Spleen (tissue), 11 donors: ENCODE measurements at regions not wholly inside any gene's neighbourhood (a gene's known extent, or its start where the extent isn't known, plus 50 kb on each side); places are given as distances from the start of the nearest gene placed in this dataset.

Experiments used
- DNase-seq: peaks from one replicate; pipeline ENCODE4 v3.0.0-alpha.2; 2020
- H3K27ac ChIP-seq, 8 donors: fragments of 200-600 bp; sonication (generic) in 7 of 8; 1 replicate in 4 of 8; 2 replicates in 4 of 8; pipeline versions ENCODE4 v1.5.0 to v1.8.0; 2016 to 2021; ENCODE audit warnings: inconsistent platforms in 4 of 8, mild to moderate bottlenecking in 4 of 8, moderate library complexity in 1 of 8
- H3K27me3 ChIP-seq, 7 donors: fragments of 200-600 bp; sonication (generic) in 6 of 7; replicated peaks in 1 of 7; 1 replicate in 4 of 7; 2 replicates in 3 of 7; pipeline versions ENCODE4 v1.5.0 to v1.8.0; 2016 to 2021; ENCODE audit warnings: inconsistent platforms in 3 of 7, mild to moderate bottlenecking in 1 of 7
- H3K36me3 ChIP-seq, 6 donors: fragments of 200-600 bp; sonication (generic) in 5 of 6; 1 replicate in 4 of 6; 2 replicates in 2 of 6; pipeline versions ENCODE4 v1.5.0 to v1.8.0; 2016 to 2021; ENCODE audit warnings: inconsistent platforms in 2 of 6
- H3K4me1 ChIP-seq, 6 donors: fragments of 200-600 bp; sonication (generic) in 5 of 6; 1 replicate in 3 of 6; 2 replicates in 3 of 6; pipeline versions ENCODE4 v1.5.0 to v1.8.0; 2016 to 2021; ENCODE audit warnings: inconsistent platforms in 3 of 6
- H3K4me3 ChIP-seq, 8 donors: fragments of 200-600 bp; sonication (generic) in 7 of 8; 1 replicate in 4 of 8; 2 replicates in 4 of 8; pipeline versions ENCODE4 v1.5.0 to v1.8.0; 2016 to 2021; ENCODE audit warnings: inconsistent platforms in 4 of 8, mild to moderate bottlenecking in 4 of 8, moderate library complexity in 2 of 8
- H3K9me3 ChIP-seq, 8 donors: fragments of 200-600 bp; sonication (generic) in 7 of 8; 1 replicate in 4 of 8; 2 replicates in 4 of 8; pipeline versions ENCODE4 v1.5.0 to v1.8.0; 2016 to 2021; ENCODE audit warnings: inconsistent platforms in 4 of 8
- CTCF ChIP-seq, 11 experiments: fragments of 200-600 bp in 7 of 11; fragments of 450-650 bp in 4 of 11; sonication (generic) in 4 of 11; IDR thresholded peaks in 8 of 11; conservative IDR thresholded peaks in 3 of 11; 1 replicate in 7 of 11; 2 replicates in 4 of 11; pipeline versions ENCODE4 v1.4.0 to v1.8.0; 2016 to 2021; ENCODE audit warnings: antibody characterized with exemption in 11 of 11, inconsistent platforms in 4 of 11, mild to moderate bottlenecking in 1 of 11
- POLR2A ChIP-seq, 3 donors: fragments of 450-650 bp; IDR thresholded peaks; one replicate each; pipeline ENCODE4 v1.5.1; 2017; ENCODE audit warnings: antibody characterized with exemption in 3 of 3, mild to moderate bottlenecking in 1 of 3
- POLR2AphosphoS5 ChIP-seq, 3 donors: sonication (generic); formaldehyde crosslinking; IDR thresholded peaks; one replicate each; pipeline ENCODE4 v1.5.1; 2017; ENCODE audit warnings: antibody characterized with exemption in 3 of 3
- WGBS, 5 donors: extraction: QIAGEN DNeasy Blood & Tissue Kit in 3 of 5; methylation state at CpG; one replicate each; pipeline versions ENCODE4 v1.1.5 to v1.1.7; 2013 to 2018; 5-methylcytosine and 5-hydroxymethylcytosine counted together
- intact Hi-C: fragments of 100-400 bp; cut with DNase I; formaldehyde crosslinking; loops from one replicate; pipeline ENCODE4 v1.15.0; 2023; ENCODE audit warnings: low total_unique reads
- donor health status: healthy with polysubstance abuse.
- donor health status: DM: no; HTN: no; CAD: no; lungs with moderate emphysema.
- donor health status: DM: no; HTN: no; CAD: no.
- donor health status: Bipolar disorder and iron deficiency.
- donor health status: healthy.
- donor health status: DM: no; HTN: no; CAD: no.
- donor health status: DM: yes; HTN: yes; CAD: no.

GRCh38 chr16:63530208-63530607 lies 1494.0 kb upstream of the CDH8 start:
- intact Hi-C loops = no loop called here
- Histone ChIP-seq H3K4me3 (no peak overlapping the region), H3K36me3 (no peaks in the 10 kb centered on the region), H3K27ac (no peak overlapping the region), H3K9me3 (peaks cover 0 to 38% (median 25%) of the 10 kb centered on the region in 8 donors), H3K4me1 (no peaks in the 10 kb centered on the region), H3K27me3 (no peaks in the 10 kb centered on the region)
- TF ChIP-seq CTCF (IDR thresholded peaks at IDR 0.05 in 8 of 11, conservative IDR thresholded peaks at IDR 0.05 in 3 of 11) (no peak), POLR2A (IDR thresholded peaks at IDR 0.05) (no peak), POLR2AphosphoS5 (IDR thresholded peaks at IDR 0.05) (no peak)
- WGBS, 5 donors = 45 to 72% (median 52%) methylated on average over 2 of the region's 2 CpGs
- DNase-seq = no peak

GRCh38 chr16:63527404-63527803 lies 1491.2 kb upstream of the CDH8 start:
- no peak overlapping the region for H3K4me3 ChIP-seq
- H3K4me1 ChIP-seq = no peaks in the 10 kb centered on the region
- H3K27ac ChIP-seq = no peak overlapping the region
- 83 to 88% (median 85%) methylated on average over 3 of the region's 3 CpGs for WGBS, 5 donors
- DNase-seq = no peak
- TF ChIP-seq POLR2A (IDR thresholded peaks at IDR 0.05) (no peak), CTCF (IDR thresholded peaks at IDR 0.05 in 8 of 11, conservative IDR thresholded peaks at IDR 0.05 in 3 of 11) (no peak), POLR2AphosphoS5 (IDR thresholded peaks at IDR 0.05) (no peak)
- intact Hi-C loops = no loop called here
- H3K36me3 ChIP-seq = no peaks in the 10 kb centered on the region
- peaks cover 0 to 35% (median 11%) of the 10 kb centered on the region in 8 donors for H3K9me3 ChIP-seq
- H3K27me3 ChIP-seq = no peaks in the 10 kb centered on the region

GRCh38 chr16:63516394-63516793 lies 1480.2 kb upstream of the CDH8 start:
- no peak for DNase-seq
- WGBS, 5 donors = 63 to 78% (median 71%) methylated on average over 4 of the region's 4 CpGs

GRCh38 chr16:63512910-63513309 lies 1476.7 kb upstream of the CDH8 start:
- Histone ChIP-seq H3K27ac (no peak overlapping the region), H3K9me3 (peaks cover 0 to 7% (median 0%) of the 10 kb centered on the region in 8 donors), H3K4me3 (no peak overlapping the region), H3K27me3 (no peaks in the 10 kb centered on the region), H3K36me3 (no peaks in the 10 kb centered on the region), H3K4me1 (no peaks in the 10 kb centered on the region)
- WGBS, 5 donors = 34 to 65% (median 47%) methylated on average over 1 of the region's 1 CpG
- TF ChIP-seq CTCF (IDR thresholded peaks at IDR 0.05 in 8 of 11, conservative IDR thresholded peaks at IDR 0.05 in 3 of 11) = no peak
- TF ChIP-seq POLR2A (IDR thresholded peaks at IDR 0.05) = no peak
- TF ChIP-seq POLR2AphosphoS5 (IDR thresholded peaks at IDR 0.05) = no peak
- intact Hi-C loops = no loop called here
- no peak for DNase-seq

More at GRCh38 chr16:63516394-63516793, 1480.2 kb upstream of the CDH8 start:
- Histone ChIP-seq H3K4me1 (no peaks in the 10 kb centered on the region), H3K27me3 (no peaks in the 10 kb centered on the region), H3K9me3 (peaks cover 0 to 7% (median 0%) of the 10 kb centered on the region in 8 donors), H3K4me3 (no peak overlapping the region), H3K27ac (no peak overlapping the region), H3K36me3 (no peaks in the 10 kb centered on the region)
- TF ChIP-seq POLR2AphosphoS5 (IDR thresholded peaks at IDR 0.05) (no peak), CTCF (IDR thresholded peaks at IDR 0.05 in 8 of 11, conservative IDR thresholded peaks at IDR 0.05 in 3 of 11) (no peak), POLR2A (IDR thresholded peaks at IDR 0.05) (no peak)
- intact Hi-C loops = no loop called here
